NCI-H345 treated with DMSO at 0.1 percent for 48 hours (cell line): ENCODE measurements at regions not wholly inside any gene's neighbourhood (a gene's known extent, or its start where the extent isn't known, plus 50 kb on each side); places are given as distances from the start of the nearest gene placed in this dataset.

Source experiments
- DNase-seq: peaks from one replicate; lab custom pipeline; 2025; ENCODE audit not compliant: unreplicated experiment; lab: John Stamatoyannopoulos, UW

GRCh38 chr9:91039125-91039834, 237.7 kb downstream of the SYK start:
- DNase-seq, result no peak

- DNase-seq, result no peak
These were observed 238.2 kb downstream of the SYK start for GRCh38 chr9:91039835-91040140.

- DNase-seq, result no peak
These were observed 239.0 kb downstream of the SYK start for GRCh38 chr9:91040371-91041215.

GRCh38 chr9:91042024-91042423, 240.4 kb downstream of the SYK start:
- DNase-seq, result no peak

GRCh38 chr9:91042541-91042940, 240.9 kb downstream of the SYK start:
- no peak for DNase-seq

- no peak for DNase-seq
These were observed 241.6 kb downstream of the SYK start for GRCh38 chr9:91043056-91043810.

- DNase-seq, result no peak
These were observed 242.2 kb downstream of the SYK start for GRCh38 chr9:91043811-91044175.

- no peak for DNase-seq
These were observed 242.7 kb downstream of the SYK start for GRCh38 chr9:91044354-91044753.

- DNase-seq, result no peak
These were observed 243.4 kb downstream of the SYK start for GRCh38 chr9:91045041-91045440.

- DNase-seq, result no peak
These were observed 245.9 kb downstream of the SYK start for GRCh38 chr9:91047529-91047928.

- DNase-seq, result no peak
These were observed 246.5 kb downstream of the SYK start for GRCh38 chr9:91047993-91048607.

GRCh38 chr9:91048749-91049148, 247.1 kb downstream of the SYK start:
- DNase-seq, result no peak

GRCh38 chr9:91053824-91054223, 252.2 kb downstream of the SYK start:
- DNase-seq, result no peak

GRCh38 chr9:91055845-91056244, 254.2 kb downstream of the SYK start:
- no peak for DNase-seq

GRCh38 chr9:91056486-91056885, 254.9 kb downstream of the SYK start:
- no peak for DNase-seq

- no peak for DNase-seq
These were observed 255.3 kb downstream of the SYK start for GRCh38 chr9:91056917-91057316.

GRCh38 chr9:91059713-91060112, 258.1 kb downstream of the SYK start:
- DNase-seq, result no peak

GRCh38 chr9:91060520-91061343, 259.1 kb downstream of the SYK start:
- DNase-seq, result peak; percentile 42

GRCh38 chr9:91061506-91061905, 259.9 kb downstream of the SYK start:
- DNase-seq, result no peak

GRCh38 chr9:91062281-91062680, 260.7 kb downstream of the SYK start:
- DNase-seq, result no peak

GRCh38 chr9:91063471-91063870, 261.9 kb downstream of the SYK start:
- DNase-seq, result no peak
